GM12878 (cell line): ENCODE measurements at regions not wholly inside any gene's neighbourhood (a gene's known extent, or its start where the extent isn't known, plus 50 kb on each side); places are given as distances from the start of the nearest gene placed in this dataset.

Experiments used
- ATAC-seq: fragments of 200-7000 bp; cut with Tn5 transposase; 3 replicates; pipeline ENCODE4 v1.9.1; 2020; ENCODE audit warnings: mild to moderate bottlenecking, moderate library complexity
- BruUV-seq: library from RNA; stranded (reverse); fragments of 400-500 nt; replicated peaks from 2 replicates; lab custom pipeline; 2021; lab: Mats Ljungman, UMichigan
- CTCF ChIA-PET: fragments of 300-600 bp; sonication (Branson Sonifier 250); formaldehyde crosslinking; extraction: SDS; loops from one replicate; lab custom pipeline; 2021; ENCODE audit warnings: inconsistent platforms; lab: Yijun Ruan, JAX
- POLR2A ChIA-PET: fragments of 350-600 bp; formaldehyde crosslinking; extraction: SDS; loops from one replicate; lab custom pipeline; 2021; ENCODE audit warnings: inconsistent platforms; lab: Charles Lee
- RAD21 ChIA-PET: fragments of 300-600 bp; sonication (Branson Sonifier 250); formaldehyde crosslinking; loops from one replicate; lab custom pipeline; 2023; ENCODE audit warnings: antibody characterized with exemption; ENCODE audit not compliant: unreplicated experiment; lab: Charles Lee
- SMC1A ChIA-PET: fragments of 300-600 bp; sonication (Branson Sonifier 250); formaldehyde crosslinking; loops from one replicate; lab custom pipeline; 2023; ENCODE audit not compliant: unreplicated experiment, uncharacterized antibody; lab: Charles Lee
- DNase-seq: peaks from one replicate; pipeline ENCODE4 v3.0.0-alpha.2; 2011; ENCODE audit warnings: low read depth, low spot score
- FAIRE-seq: peaks from 3 replicates; lab custom pipeline; 2011; peaks lifted over from hg19 to GRCh38; lab: Jason Lieb, UNC
- H2AFZ ChIP-seq: 2 replicates; pipeline ENCODE4 v1.6.0; 2011; ENCODE audit warnings: low read depth, low read length, control low read depth; ENCODE audit not compliant: control insufficient read depth
- H3K27ac ChIP-seq: 2 replicates; pipeline ENCODE4 v1.5.1; 2011; ENCODE audit warnings: control low read depth; ENCODE audit not compliant: control insufficient read depth, insufficient read depth
- H3K27me3 ChIP-seq, 2 experiments: replicated peaks in 1 of 2; 2 replicates each; pipeline versions ENCODE4 v1.6.0 to v1.6.1; 2011; ENCODE audit warnings: low read length in 1 of 2; ENCODE audit not compliant: control insufficient read depth in 2 of 2, insufficient read depth in 2 of 2
- H3K36me3 ChIP-seq, 2 experiments: 2 replicates each; pipeline ENCODE4 v1.5.1; 2011; ENCODE audit warnings: low read length in 1 of 2; ENCODE audit not compliant: control insufficient read depth in 2 of 2, insufficient read depth in 2 of 2
- H3K4me1 ChIP-seq: 2 replicates; pipeline ENCODE4 v1.6.1; 2011; ENCODE audit warnings: mild to moderate bottlenecking, low read length, moderate library complexity, mixed read lengths; ENCODE audit not compliant: control insufficient read depth, insufficient read depth
- H3K4me2 ChIP-seq: 2 replicates; pipeline ENCODE4 v1.6.0; 2011; ENCODE audit warnings: control low read depth; ENCODE audit not compliant: control insufficient read depth, insufficient read depth
- H3K4me3 ChIP-seq: fragments of 200-600 bp; sonication (generic); 2 replicates; pipeline ENCODE4 v1.5.1; 2016
- H3K79me2 ChIP-seq: 2 replicates; pipeline ENCODE4 v1.6.0; 2011; ENCODE audit warnings: low read length; ENCODE audit not compliant: control insufficient read depth, insufficient read depth
- H3K9ac ChIP-seq: 2 replicates; pipeline ENCODE4 v1.8.0; 2011; ENCODE audit warnings: low read length, control low read depth, mixed read lengths; ENCODE audit not compliant: control insufficient read depth, insufficient read depth
- H3K9me3 ChIP-seq: replicated peaks from 3 replicates; pipeline ENCODE4 v1.5.1; 2011; ENCODE audit warnings: mild to moderate bottlenecking, low read length; ENCODE audit not compliant: control insufficient read depth, insufficient read depth
- H4K20me1 ChIP-seq: 2 replicates; pipeline ENCODE4 v1.6.0; 2011; ENCODE audit not compliant: control insufficient read depth, insufficient read depth
- CBFB ChIP-seq: IDR thresholded peaks from 2 replicates; pipeline ENCODE4 v1.6.1; 2016; ENCODE audit warnings: antibody characterized with exemption, low read depth
- CUX1 ChIP-seq: IDR thresholded peaks from 2 replicates; pipeline ENCODE4 v1.6.1; 2012; ENCODE audit warnings: improper control_type of control experiment, low read depth, low read length; ENCODE audit not compliant: insufficient replicate concordance
- EGR1 ChIP-seq, 2 experiments: IDR thresholded peaks; 1 replicate in 1 of 2; 2 replicates in 1 of 2; pipeline ENCODE4 v1.6.1; 2011 to 2012; ENCODE audit warnings: low read depth in 2 of 2, low read length in 2 of 2, borderline replicate concordance in 1 of 2, mild to moderate bottlenecking in 1 of 2, moderate library complexity in 1 of 2
- HDAC6 ChIP-seq: fragments of 200-600 bp; sonication (generic); IDR thresholded peaks from one replicate; pipeline ENCODE4 v1.8.0; 2017; ENCODE audit warnings: antibody characterized with exemption; ENCODE audit not compliant: unreplicated experiment
- IKZF2 ChIP-seq, 2 experiments: fragments of 450-650 bp; IDR thresholded peaks; 2 replicates each; pipeline ENCODE4 v1.6.1; 2017; ENCODE audit warnings: mild to moderate bottlenecking in 2 of 2, moderate library complexity in 2 of 2
- IRF3 ChIP-seq: fragments of 450-650 bp; IDR thresholded peaks from 2 replicates; pipeline ENCODE4 v1.6.1; 2014; ENCODE audit warnings: mild to moderate bottlenecking
- PAX5 ChIP-seq: IDR thresholded peaks from 2 replicates; pipeline ENCODE4 v1.6.1; 2011; ENCODE audit warnings: low read depth, low read length, borderline replicate concordance
- SRF ChIP-seq, 2 experiments: IDR thresholded peaks; 2 replicates each; pipeline ENCODE4 v1.6.1; 2011; ENCODE audit warnings: low read depth in 2 of 2, low read length in 2 of 2, mild to moderate bottlenecking in 1 of 2, moderate library complexity in 1 of 2
- TBL1XR1 ChIP-seq: IDR thresholded peaks from 2 replicates; pipeline ENCODE4 v1.6.1; 2012; ENCODE audit warnings: low read depth, low read length, improper control_type of control experiment
- TCF12 ChIP-seq: IDR thresholded peaks from 2 replicates; pipeline ENCODE4 v1.6.1; 2011; ENCODE audit warnings: low read depth, mild to moderate bottlenecking, low read length
- WGBS: methylation state at CpG from one replicate; pipeline ENCODE4 v1.1.6; 2016; ENCODE audit warnings: low lambda C conversion rate; ENCODE audit not compliant: insufficient replicate concordance, insufficient coverage; ENCODE audit errors: missing lambda C conversion rate; 5-methylcytosine and 5-hydroxymethylcytosine counted together
- in situ Hi-C: fragments of 300-500 bp; cut with MboI; formaldehyde crosslinking; loops from 9 replicates; pipeline ENCODE4 v1.14.3; 2018; ENCODE audit warnings: mixed read lengths
- intact Hi-C: fragments of 100-400 bp; cut with micrococcal nuclease; formaldehyde crosslinking; loops from one replicate; pipeline ENCODE4 v1.14.2; 2022; ENCODE audit not compliant: unreplicated experiment
- TF ChIP-seq, protein P1 (sequence below): IDR thresholded peaks from 2 replicates; pipeline ENCODE4 v1.6.1; 2011; ENCODE audit warnings: low read depth, mild to moderate bottlenecking, low read length, moderate library complexity, borderline replicate concordance; ENCODE audit errors: extremely low read depth

DNA sequence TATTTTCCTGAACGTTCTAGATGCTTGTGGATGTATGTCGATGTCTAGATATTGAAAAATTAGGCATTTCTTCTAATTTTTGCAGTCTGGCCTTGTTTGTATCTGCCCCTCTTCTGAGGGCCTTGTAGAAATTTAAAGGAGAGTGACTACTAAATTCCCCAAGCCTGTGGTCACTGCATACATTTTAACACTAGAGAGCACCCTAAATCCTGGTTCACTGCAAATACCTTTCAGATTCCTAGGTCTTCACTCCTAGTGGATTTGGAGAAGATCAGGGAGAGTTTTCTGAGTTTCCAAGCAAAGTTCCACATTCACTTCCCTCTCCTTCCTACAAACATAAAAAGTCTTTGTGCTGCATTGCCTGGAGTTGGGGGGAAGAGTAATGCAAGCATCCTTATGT lies 1272.5 kb downstream of the OLFM4 start:
- ChIA-PET CTCF (no interaction called here), POLR2A (no interaction called here), RAD21 (no interaction called here), SMC1A (no interaction called here)
- no peak overlapping the region for H3K9ac ChIP-seq
- TF ChIP-seq, protein P1, sequence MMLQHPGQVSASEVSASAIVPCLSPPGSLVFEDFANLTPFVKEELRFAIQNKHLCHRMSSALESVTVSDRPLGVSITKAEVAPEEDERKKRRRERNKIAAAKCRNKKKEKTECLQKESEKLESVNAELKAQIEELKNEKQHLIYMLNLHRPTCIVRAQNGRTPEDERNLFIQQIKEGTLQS: no peak
- TF ChIP-seq TBL1XR1 (no peak), IKZF2 (IDR thresholded peaks at IDR 0.05) (no peak), TCF12 (no peak), IRF3 (no peak)
- H3K79me2 ChIP-seq: no peaks in the 10 kb centered on the region
- H3K36me3 ChIP-seq: no peaks in the 10 kb centered on the region
- no peak overlapping the region for H2AFZ ChIP-seq
- no peak for FAIRE-seq
- no peak overlapping the region for H3K27ac ChIP-seq
- no peaks in the 10 kb centered on the region for H3K4me1 ChIP-seq
- no peaks in the 10 kb centered on the region for H3K27me3 ChIP-seq
- H3K4me3 ChIP-seq: no peak overlapping the region
- no peaks in the 10 kb centered on the region for H4K20me1 ChIP-seq
- in situ Hi-C loops (no loop called here), intact Hi-C loops (no loop called here)
- ATAC-seq: no peak
- no peak overlapping the region for H3K4me2 ChIP-seq
- BruUV-seq: no TSS peak
- DNase-seq: no peak
- no peaks in the 10 kb centered on the region; the same call in 2 of the 3 replicates for H3K9me3 ChIP-seq
- 3% methylated on average over 2 of the region's 2 CpGs for WGBS

GRCh38 chr13:54305377-54305776 lies 1276.8 kb downstream of the OLFM4 start:
- BruUV-seq: no TSS peak
- WGBS: 69% methylated on average over 1 of the region's 1 CpG
- no peaks in the 10 kb centered on the region; the same call in 2 of the 3 replicates for H3K9me3 ChIP-seq
- no peaks in the 10 kb centered on the region for H3K4me1 ChIP-seq
- FAIRE-seq (no peak), DNase-seq (no peak), ATAC-seq (no peak)
- ChIA-PET RAD21 (interaction anchor here (1.8 kb wide), 1 partner anchor 523 kb away, joined by 4 read pairs; no protein-coding TSS in a partner anchor), SMC1A (interaction anchor here (1.1 kb wide), 1 partner anchor 523 kb away, joined by 5 read pairs; no protein-coding TSS in a partner anchor), POLR2A (no interaction called here), CTCF (interaction anchor here (0.6 to 2.9 kb wide), 4 partner anchors 386 to 1055 kb away, joined by 3 to 13 read pairs (median 7); no protein-coding TSS in a partner anchor)
- no peak overlapping the region for H3K9ac ChIP-seq
- H3K79me2 ChIP-seq: no peaks in the 10 kb centered on the region
- H3K36me3 ChIP-seq: no peaks in the 10 kb centered on the region
- no peak overlapping the region for H3K4me2 ChIP-seq
- no peaks in the 10 kb centered on the region for H4K20me1 ChIP-seq
- H3K4me3 ChIP-seq: no peak overlapping the region
- intact Hi-C loops (loop anchor here (1.0 kb wide), 1 partner anchor 523 kb away; no protein-coding TSS in a partner anchor), in situ Hi-C loops (no loop called here)
- H3K27me3 ChIP-seq: no peaks in the 10 kb centered on the region
- no peak overlapping the region for H3K27ac ChIP-seq
- no peak overlapping the region for H2AFZ ChIP-seq
- TF ChIP-seq HDAC6 (no peak), CBFB (no peak), EGR1 (IDR thresholded peaks at IDR 0.05; ENCODE audit: borderline replicate concordance in 1 of 2, low read depth in 2 of 2, low read length in 2 of 2) (no peak), CUX1 (no peak), PAX5 (no peak), SRF (IDR thresholded peaks at IDR 0.05; ENCODE audit: low read depth in 2 of 2, low read length in 2 of 2) (no peak)
